A673 (cell line): ENCODE measurements at regions not wholly inside any gene's neighbourhood (a gene's known extent, or its start where the extent isn't known, plus 50 kb on each side); places are given as distances from the start of the nearest gene placed in this dataset.

Experiments used
- BruUV-seq: library from RNA; stranded (reverse); fragments of 400-500 nt; replicated peaks from 2 replicates; lab custom pipeline; 2021; lab: Mats Ljungman, UMichigan
- CTCF ChIA-PET: fragments of 300-600 bp; sonication (Branson Sonifier 250); formaldehyde crosslinking; loops from one replicate; lab custom pipeline; 2022; ENCODE audit warnings: antibody characterized with exemption; lab: Charles Lee
- POLR2A ChIA-PET: fragments of 300-600 bp; sonication (Branson Sonifier 250); formaldehyde crosslinking; loops from one replicate; lab custom pipeline; 2022; ENCODE audit warnings: antibody characterized with exemption; ENCODE audit not compliant: low non-redundant PET; lab: Charles Lee
- DNase-seq: peaks from one replicate; pipeline ENCODE4 v3.0.0-alpha.2; 2015; ENCODE audit warnings: low spot score
- H3K27ac ChIP-seq: fragments of 200-600 bp; sonication (generic); 2 replicates; pipeline ENCODE4 v1.5.1; 2016; ENCODE audit warnings: mixed run types, low read depth, mild to moderate bottlenecking, mixed read lengths, antibody characterized with exemption, low read length; ENCODE audit not compliant: poor library complexity, severe bottlenecking
- H3K27me3 ChIP-seq: fragments of 200-600 bp; sonication (generic); replicated peaks from 2 replicates; pipeline ENCODE4 v1.6.1; 2017; ENCODE audit warnings: mixed run types, low read depth, mild to moderate bottlenecking, mixed read lengths, antibody characterized with exemption, low read length; ENCODE audit not compliant: insufficient read depth, poor library complexity
- H3K36me3 ChIP-seq: fragments of 200-600 bp; sonication (generic); 2 replicates; pipeline ENCODE4 v1.6.1; 2016; ENCODE audit warnings: mixed run types, mild to moderate bottlenecking, mixed read lengths, antibody characterized with exemption, low read length; ENCODE audit not compliant: insufficient read depth, poor library complexity, severe bottlenecking
- H3K4me1 ChIP-seq: fragments of 200-600 bp; sonication (generic); 2 replicates; pipeline ENCODE4 v1.6.1; 2017; ENCODE audit warnings: mixed run types, mild to moderate bottlenecking, mixed read lengths, antibody characterized with exemption, low read length; ENCODE audit not compliant: insufficient read depth, poor library complexity, severe bottlenecking
- H3K4me3 ChIP-seq: fragments of 200-600 bp; sonication (generic); 2 replicates; pipeline ENCODE4 v1.5.1; 2016; ENCODE audit warnings: low read depth, mixed run types, mild to moderate bottlenecking, mixed read lengths, low read length; ENCODE audit not compliant: poor library complexity, severe bottlenecking
- H3K9me3 ChIP-seq: fragments of 200-600 bp; sonication (generic); 2 replicates; pipeline ENCODE4 v1.6.1; 2016; ENCODE audit warnings: mixed run types, low read depth, mild to moderate bottlenecking, mixed read lengths, antibody characterized with exemption, low read length; ENCODE audit not compliant: poor library complexity, severe bottlenecking
- EZH2 ChIP-seq: fragments of 200-600 bp; sonication (generic); IDR thresholded peaks from 2 replicates; pipeline ENCODE4 v1.6.1; 2017; ENCODE audit warnings: borderline replicate concordance, low read depth, mild to moderate bottlenecking, mixed read lengths, antibody characterized with exemption, low read length; ENCODE audit not compliant: poor library complexity, severe bottlenecking
- intact Hi-C: fragments of 100-400 bp; cut with micrococcal nuclease; formaldehyde crosslinking; loops from one replicate; pipeline ENCODE4 v1.10.0; 2022; ENCODE audit not compliant: unreplicated experiment
- TF ChIP-seq, protein P1 (sequence below): fragments of 300-800, 200-600 bp; sonication (generic); conservative IDR thresholded peaks from 2 replicates; pipeline ENCODE4 v1.5.1; 2017; ENCODE audit warnings: low read depth, mild to moderate bottlenecking, antibody characterized with exemption, low read length, moderate library complexity, mixed read lengths

DNA sequence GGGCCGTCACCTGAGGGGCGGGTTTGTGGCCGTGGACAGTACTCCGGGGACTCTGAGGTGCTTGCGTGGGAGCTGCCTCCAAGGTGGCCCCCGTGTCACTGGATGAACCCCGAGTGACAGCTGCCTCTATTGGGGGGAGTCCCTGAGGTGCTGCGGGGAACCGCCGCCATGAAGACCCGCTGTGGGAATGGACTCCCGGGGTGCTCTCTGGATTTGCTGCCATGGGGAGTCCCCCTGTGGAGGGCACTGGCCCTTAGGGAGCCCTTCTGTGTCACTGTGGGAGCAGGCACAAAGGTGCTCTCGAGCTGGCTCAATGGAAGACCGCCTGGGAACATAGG lies 100.2 kb upstream of the CCL21 start:
- ChIA-PET CTCF (no interaction called here), POLR2A (no interaction called here)
- no peak for DNase-seq
- Histone ChIP-seq H3K27ac (no peak overlapping the region), H3K4me1 (no peaks in the 10 kb centered on the region), H3K27me3 (peaks cover 60% of the 10 kb centered on the region), H3K36me3 (no peaks in the 10 kb centered on the region), H3K4me3 (no peak overlapping the region), H3K9me3 (no peaks in the 10 kb centered on the region)
- no peak for TF ChIP-seq EZH2
- TF ChIP-seq, protein P1, sequence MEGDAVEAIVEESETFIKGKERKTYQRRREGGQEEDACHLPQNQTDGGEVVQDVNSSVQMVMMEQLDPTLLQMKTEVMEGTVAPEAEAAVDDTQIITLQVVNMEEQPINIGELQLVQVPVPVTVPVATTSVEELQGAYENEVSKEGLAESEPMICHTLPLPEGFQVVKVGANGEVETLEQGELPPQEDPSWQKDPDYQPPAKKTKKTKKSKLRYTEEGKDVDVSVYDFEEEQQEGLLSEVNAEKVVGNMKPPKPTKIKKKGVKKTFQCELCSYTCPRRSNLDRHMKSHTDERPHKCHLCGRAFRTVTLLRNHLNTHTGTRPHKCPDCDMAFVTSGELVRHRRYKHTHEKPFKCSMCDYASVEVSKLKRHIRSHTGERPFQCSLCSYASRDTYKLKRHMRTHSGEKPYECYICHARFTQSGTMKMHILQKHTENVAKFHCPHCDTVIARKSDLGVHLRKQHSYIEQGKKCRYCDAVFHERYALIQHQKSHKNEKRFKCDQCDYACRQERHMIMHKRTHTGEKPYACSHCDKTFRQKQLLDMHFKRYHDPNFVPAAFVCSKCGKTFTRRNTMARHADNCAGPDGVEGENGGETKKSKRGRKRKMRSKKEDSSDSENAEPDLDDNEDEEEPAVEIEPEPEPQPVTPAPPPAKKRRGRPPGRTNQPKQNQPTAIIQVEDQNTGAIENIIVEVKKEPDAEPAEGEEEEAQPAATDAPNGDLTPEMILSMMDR: no peak
- intact Hi-C loops: no loop called here
- BruUV-seq: no TSS peak

DNA sequence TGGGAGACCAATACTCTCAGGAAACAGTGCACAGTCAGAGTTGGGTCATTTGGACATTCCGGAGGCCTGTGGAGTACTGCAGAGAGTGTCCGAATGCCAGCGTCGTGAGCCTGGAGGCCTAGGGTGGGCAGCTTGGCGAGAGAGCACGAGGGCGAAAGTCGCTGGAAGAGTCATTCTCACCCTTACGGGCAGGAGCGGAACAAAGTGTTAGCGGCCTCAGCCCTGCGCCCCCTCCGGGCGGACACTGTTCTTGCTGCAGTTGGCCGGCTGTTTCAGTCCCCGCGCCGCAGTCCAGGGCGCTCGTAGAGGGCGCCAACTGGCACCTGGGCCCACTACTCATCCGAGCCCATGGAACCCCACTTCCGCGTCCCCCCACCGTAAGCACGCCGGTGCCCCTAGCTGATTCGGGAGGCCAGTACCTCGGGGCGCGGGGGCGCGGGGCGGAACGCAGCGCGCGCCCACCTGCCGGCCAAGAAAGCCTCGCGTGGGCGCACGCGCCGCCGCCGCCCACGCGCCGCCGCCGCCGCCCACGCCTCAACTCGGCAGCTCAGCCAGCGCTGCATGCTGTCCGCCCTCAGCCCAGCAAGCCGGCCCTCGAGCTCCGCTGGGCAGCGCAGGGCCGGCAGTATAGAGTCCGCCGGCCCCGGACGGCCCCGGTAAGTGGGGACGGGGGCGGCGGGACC lies 99.7 kb upstream of the CCL21 start:
- DNase-seq: peak; percentile 1

DNA sequence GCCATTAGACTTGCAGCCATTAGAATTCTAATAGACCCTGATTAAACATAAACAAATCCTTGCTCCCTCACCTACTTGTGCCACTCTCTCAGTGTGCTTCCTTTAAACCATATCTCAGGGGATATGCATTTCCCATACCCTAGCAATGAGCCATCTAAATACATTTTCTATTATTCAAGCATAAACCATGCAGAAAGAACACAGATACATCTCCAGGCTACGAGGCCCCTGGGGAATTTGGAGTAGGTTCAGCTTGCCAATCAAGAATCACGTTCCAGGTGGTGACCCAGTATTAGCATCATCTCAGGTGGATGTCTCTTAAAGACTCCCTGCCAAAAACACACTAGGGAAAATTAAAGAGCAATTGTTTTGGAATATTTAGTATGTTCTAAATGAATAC lies 93.0 kb upstream of the CCL21 start:
- intact Hi-C loops: loop anchor here (10.0 kb wide), 1 partner anchor 122 kb away; no protein-coding TSS in a partner anchor
- CTCF ChIA-PET: interaction anchor here (0.7 kb wide), 1 partner anchor 9 kb away, joined by 4 read pairs; no protein-coding TSS in a partner anchor
- no peak for TF ChIP-seq EZH2
- TF ChIP-seq, protein P1: no peak

More for the DNA sequence above, 99.7 kb upstream of the CCL21 start:
- ChIA-PET CTCF (no interaction called here), POLR2A (no interaction called here)
- BruUV-seq: no TSS peak
- Histone ChIP-seq H3K27ac (no peak overlapping the region), H3K36me3 (no peaks in the 10 kb centered on the region), H3K4me1 (no peaks in the 10 kb centered on the region), H3K27me3 (peaks cover 60% of the 10 kb centered on the region), H3K4me3 (no peak overlapping the region), H3K9me3 (no peaks in the 10 kb centered on the region)
- intact Hi-C loops: loop anchor here (10.0 kb wide), 1 partner anchor 115 kb away; no protein-coding TSS in a partner anchor
- TF ChIP-seq EZH2: no peak
- TF ChIP-seq, protein P1: 0 out of 2 replicates have a peak, but pooled peaks have one; percentile 33

More for the DNA sequence above, 93.0 kb upstream of the CCL21 start:
- Histone ChIP-seq H3K4me3 (no peak overlapping the region), H3K36me3 (no peaks in the 10 kb centered on the region), H3K27ac (no peak overlapping the region), H3K9me3 (no peaks in the 10 kb centered on the region), H3K27me3 (peaks cover 19% of the 10 kb centered on the region), H3K4me1 (no peaks in the 10 kb centered on the region)
- POLR2A ChIA-PET: no interaction called here
- no TSS peak for BruUV-seq
- DNase-seq: no peak
